ENCODE measurements at regions not wholly inside any gene's neighbourhood (a gene's known extent, or its start where the extent isn't known, plus 50 kb on each side); places are given as distances from the start of the nearest gene placed in this dataset.

- H3K4me3 ChIP-seq (replicated peaks in 1 of 2; ENCODE audit: low read depth in 2 of 2, low read length in 2 of 2), result no peak overlapping the region
- TF ChIP-seq CTCF (IDR thresholded peaks at IDR 0.05; ENCODE audit: low read depth, low read length), result no peak
- no peak for DNase-seq (ENCODE audit: low read depth in 2 of 2)
Observed at GRCh38 chr2:4018535-4018934, 315.2 kb downstream of the DCDC2C start.

GRCh38 chr2:4020153-4020552 lies 316.8 kb downstream of the DCDC2C start:
- TF ChIP-seq CTCF (IDR thresholded peaks at IDR 0.05; ENCODE audit: low read depth, low read length), result no peak

GRCh38 chr2:4020649-4021048 lies 317.3 kb downstream of the DCDC2C start:
- H3K4me3 ChIP-seq (replicated peaks in 1 of 2; ENCODE audit: low read depth in 2 of 2, low read length in 2 of 2), result no peak overlapping the region
- TF ChIP-seq CTCF (IDR thresholded peaks at IDR 0.05; ENCODE audit: low read depth, low read length), result no peak
- no peak for DNase-seq (ENCODE audit: low read depth in 2 of 2)

More at GRCh38 chr2:4020153-4020552, 316.8 kb downstream of the DCDC2C start:
- no peak overlapping the region for H3K4me3 ChIP-seq (replicated peaks in 1 of 2; ENCODE audit: low read depth in 2 of 2, low read length in 2 of 2)
- no peak for DNase-seq (ENCODE audit: low read depth in 2 of 2)

- no peak for TF ChIP-seq CTCF (IDR thresholded peaks at IDR 0.05; ENCODE audit: low read depth, low read length)
- DNase-seq (ENCODE audit: low read depth in 2 of 2), result no peak
- H3K4me3 ChIP-seq (replicated peaks in 1 of 2; ENCODE audit: low read depth in 2 of 2, low read length in 2 of 2), result no peak overlapping the region
Observed at GRCh38 chr2:4024605-4025004, 321.2 kb downstream of the DCDC2C start.

- TF ChIP-seq CTCF (IDR thresholded peaks at IDR 0.05; ENCODE audit: low read depth, low read length), result no peak
- DNase-seq (ENCODE audit: low read depth in 2 of 2), result no peak
- H3K4me3 ChIP-seq (replicated peaks in 1 of 2; ENCODE audit: low read depth in 2 of 2, low read length in 2 of 2), result no peak overlapping the region
Observed at GRCh38 chr2:4029081-4029480, 325.7 kb downstream of the DCDC2C start.

- no peak for DNase-seq (ENCODE audit: low read depth in 2 of 2)
- TF ChIP-seq CTCF (IDR thresholded peaks at IDR 0.05; ENCODE audit: low read depth, low read length), result no peak
- no peak overlapping the region for H3K4me3 ChIP-seq (replicated peaks in 1 of 2; ENCODE audit: low read depth in 2 of 2, low read length in 2 of 2)
Observed at GRCh38 chr2:4039896-4040295, 336.5 kb downstream of the DCDC2C start.

Measured in cardiac fibroblast (primary cell).